Keratinocyte (primary cell): ENCODE measurements at regions not wholly inside any gene's neighbourhood (a gene's known extent, or its start where the extent isn't known, plus 50 kb on each side); places are given as distances from the start of the nearest gene placed in this dataset.

ENCODE experiments used
- DNase-seq: peaks from one replicate; pipeline ENCODE4 v3.0.0-alpha.2; 2011; ENCODE audit warnings: low read depth, missing footprints, low spot score
- FAIRE-seq: peaks from 2 replicates; lab custom pipeline; 2011; peaks lifted over from hg19 to GRCh38; lab: Jason Lieb, UNC
- H2AFZ ChIP-seq: 2 replicates; pipeline ENCODE4 v1.6.0; 2012; ENCODE audit warnings: low read length, control low read depth, inconsistent platforms; ENCODE audit not compliant: control insufficient read depth
- H3K27ac ChIP-seq: 2 replicates; pipeline ENCODE4 v1.5.1; 2011; ENCODE audit warnings: low read length; ENCODE audit not compliant: control insufficient read depth, insufficient read depth
- H3K27me3 ChIP-seq: 3 replicates; pipeline ENCODE4 v1.6.0; 2011; ENCODE audit warnings: low read length; ENCODE audit not compliant: control insufficient read depth, insufficient read depth; ENCODE audit errors: extremely low read depth
- H3K36me3 ChIP-seq, 2 experiments: 2 replicates in 1 of 2; 3 replicates in 1 of 2; pipeline ENCODE4 v1.5.1; 2011; ENCODE audit warnings: low read length in 2 of 2, mild to moderate bottlenecking in 1 of 2; ENCODE audit not compliant: control insufficient read depth in 2 of 2, insufficient read depth in 2 of 2; ENCODE audit errors: extremely low read depth in 1 of 2
- H3K4me1 ChIP-seq: 3 replicates; pipeline ENCODE4 v1.5.1; 2011; ENCODE audit warnings: low read length; ENCODE audit not compliant: control insufficient read depth, insufficient read depth; ENCODE audit errors: extremely low read depth
- H3K4me2 ChIP-seq: 3 replicates; pipeline ENCODE4 v1.6.0; 2011; ENCODE audit warnings: low read depth, low read length; ENCODE audit not compliant: control insufficient read depth, insufficient read depth; ENCODE audit errors: extremely low read depth
- H3K4me3 ChIP-seq, 3 experiments: fragments of 200-600 bp in 1 of 3; sonication (generic) in 1 of 3; 2 replicates in 2 of 3; 3 replicates in 1 of 3; pipeline ENCODE4 v1.5.1; 2011 to 2016; ENCODE audit warnings: low read length in 3 of 3, mild to moderate bottlenecking in 3 of 3, control low read depth in 2 of 3, inconsistent platforms in 1 of 3, low read depth in 1 of 3, mixed read lengths in 1 of 3, mixed run types in 1 of 3, moderate library complexity in 1 of 3; ENCODE audit not compliant: control insufficient read depth in 2 of 3, insufficient read depth in 2 of 3; ENCODE audit errors: extremely low read depth in 1 of 3
- H3K79me2 ChIP-seq: 2 replicates; pipeline ENCODE4 v1.6.0; 2012; ENCODE audit warnings: low read length; ENCODE audit not compliant: control insufficient read depth, insufficient read depth
- H3K9ac ChIP-seq: 3 replicates; pipeline ENCODE4 v1.6.0; 2011; ENCODE audit warnings: low read length; ENCODE audit not compliant: control insufficient read depth, insufficient read depth; ENCODE audit errors: extremely low read depth
- H3K9me1 ChIP-seq: 3 replicates; pipeline ENCODE4 v1.6.0; 2011; ENCODE audit warnings: low read length; ENCODE audit not compliant: control insufficient read depth, insufficient read depth; ENCODE audit errors: extremely low read depth
- H3K9me3 ChIP-seq: 2 replicates; pipeline ENCODE4 v1.5.1; 2012; ENCODE audit warnings: low read depth, low read length; ENCODE audit not compliant: control insufficient read depth
- H4K20me1 ChIP-seq: 3 replicates; pipeline ENCODE4 v1.6.0; 2011; ENCODE audit warnings: low read length; ENCODE audit not compliant: control insufficient read depth, insufficient read depth; ENCODE audit errors: extremely low read depth
- CTCF ChIP-seq, 3 experiments: IDR thresholded peaks in 1 of 3; conservative IDR thresholded peaks in 1 of 3; optimal IDR thresholded peaks in 1 of 3; 2 replicates in 2 of 3; 3 replicates in 1 of 3; pipeline versions ENCODE3 to v1.5.1; 2011; ENCODE audit warnings: low read length in 3 of 3, mild to moderate bottlenecking in 3 of 3, moderate library complexity in 2 of 3, control low read depth in 1 of 3, inconsistent platforms in 1 of 3; ENCODE audit not compliant: insufficient read depth in 2 of 3; ENCODE audit errors: extremely low read depth in 1 of 3
- EZH2 ChIP-seq: IDR thresholded peaks from one replicate; pipeline ENCODE4 v1.6.1; 2012; ENCODE audit warnings: inconsistent platforms, mild to moderate bottlenecking, low read length, moderate library complexity
- dilution Hi-C: fragments of 300-500 bp; cut with MboI; formaldehyde crosslinking; loops from one replicate; pipeline ENCODE4 v1.7.0; 2020; ENCODE audit warnings: low sequenced_read_pairs; ENCODE audit not compliant: extremely low pct_ligation_motif_present

DNA sequence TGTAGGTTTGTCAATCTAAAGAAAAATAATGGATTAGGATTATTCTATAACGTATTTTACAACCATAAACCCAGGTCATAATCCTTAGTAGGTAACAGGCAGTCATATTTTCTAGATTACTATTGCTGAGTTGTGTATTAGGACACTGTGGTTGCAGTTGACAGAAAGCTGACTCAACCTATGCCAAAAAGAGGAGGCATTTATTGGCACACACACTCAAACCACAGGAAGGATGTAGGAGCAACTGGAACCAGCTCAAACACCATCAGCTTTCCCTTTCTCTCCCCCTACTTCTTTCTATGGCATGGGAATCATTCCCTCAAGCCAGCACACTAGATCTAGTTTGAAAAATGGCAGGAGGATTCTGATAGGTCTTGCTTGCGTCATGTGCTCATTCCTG lies 136.4 kb upstream of the FAM9C start:
- Histone ChIP-seq H3K9me3 (no peaks in the 10 kb centered on the region), H3K4me2 (no peak overlapping the region), H3K9ac (no peak overlapping the region), H3K79me2 (no peaks in the 10 kb centered on the region), H3K27me3 (no peaks in the 10 kb centered on the region), H3K27ac (no peak overlapping the region), H2AFZ (no peak overlapping the region), H4K20me1 (no peaks in the 10 kb centered on the region), H3K4me1 (peaks cover 20% of the 10 kb centered on the region), H3K4me3 (no peak overlapping the region), H3K9me1 (no peaks in the 10 kb centered on the region), H3K36me3 (no peaks in the 10 kb centered on the region)
- dilution Hi-C loops, result no loop called here
- no peak for TF ChIP-seq EZH2
- no peak for TF ChIP-seq CTCF (optimal IDR thresholded peaks at IDR 0.05 in 1 of 3, IDR thresholded peaks at IDR 0.05 in 1 of 3, conservative IDR thresholded peaks at IDR 0.05 in 1 of 3; ENCODE audit: extremely low read depth in 1 of 3, insufficient read depth in 2 of 3, low read length in 3 of 3)
- DNase-seq (peak; percentile 49), FAIRE-seq (peak; percentile 92)

DNA sequence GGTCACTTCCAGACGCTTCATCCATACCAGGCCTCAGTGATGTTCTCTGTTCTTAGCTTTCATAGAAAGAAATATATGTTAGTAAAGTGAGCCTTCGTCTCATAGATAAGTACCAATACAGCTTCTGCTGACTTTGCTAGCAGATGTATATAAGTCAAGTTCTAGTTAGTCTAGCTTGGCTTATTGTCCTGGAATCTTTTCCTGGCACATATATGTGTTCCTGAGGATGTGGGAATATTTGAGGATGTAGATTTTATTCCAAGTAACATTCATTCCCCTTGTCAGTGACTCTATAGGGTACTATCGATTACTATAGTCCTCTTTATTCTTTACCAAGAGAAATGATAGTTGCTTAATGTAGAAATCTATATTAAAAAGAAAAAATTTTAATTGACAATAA lies 135.2 kb upstream of the FAM9C start:
- Histone ChIP-seq H4K20me1 (no peaks in the 10 kb centered on the region), H3K9me3 (no peaks in the 10 kb centered on the region), H3K27me3 (no peaks in the 10 kb centered on the region), H3K9me1 (no peaks in the 10 kb centered on the region), H3K79me2 (no peaks in the 10 kb centered on the region), H3K4me3 (no peak overlapping the region), H3K36me3 (no peaks in the 10 kb centered on the region), H3K27ac (no peak overlapping the region), H3K4me1 (peaks cover 20% of the 10 kb centered on the region), H2AFZ (no peak overlapping the region), H3K9ac (no peak overlapping the region), H3K4me2 (no peak overlapping the region)
- dilution Hi-C loops, result no loop called here
- DNase-seq, result no peak
- no peak for FAIRE-seq
- TF ChIP-seq EZH2, result no peak
- TF ChIP-seq CTCF (optimal IDR thresholded peaks at IDR 0.05 in 1 of 3, IDR thresholded peaks at IDR 0.05 in 1 of 3, conservative IDR thresholded peaks at IDR 0.05 in 1 of 3; ENCODE audit: extremely low read depth in 1 of 3, insufficient read depth in 2 of 3, low read length in 3 of 3), result no peak
